ENCODE measurements at regions not wholly inside any gene's neighbourhood (a gene's known extent, or its start where the extent isn't known, plus 50 kb on each side); places are given as distances from the start of the nearest gene placed in this dataset.

- CTCF ChIA-PET: no interaction called here
- H3K27me3 Mint-ChIP-seq: no peaks in the 10 kb centered on the region
- TF ChIP-seq CTCF (IDR thresholded peaks at IDR 0.05): no peak
- POLR2A ChIA-PET: no interaction called here
- ATAC-seq (no peak), DNase-seq (no peak)
- H3K36me3 Mint-ChIP-seq (ENCODE audit: low read depth): no peaks in the 10 kb centered on the region
- H3K4me1 Mint-ChIP-seq (ENCODE audit: low read depth): no peaks in the 10 kb centered on the region
- H3K27ac Mint-ChIP-seq: no peak overlapping the region
- H3K9me3 Mint-ChIP-seq: peaks cover 4% of the 10 kb centered on the region
- intact Hi-C loops (cut with micrococcal nuclease): no loop called here
- no peak overlapping the region for H3K4me3 Mint-ChIP-seq
Observed at GRCh38 chr6:114543696-114544095, 200.9 kb upstream of the HS3ST5 start.

- ChIA-PET POLR2A (no interaction called here), CTCF (no interaction called here)
- Mint-ChIP-seq H3K27ac (no peak overlapping the region), H3K4me3 (no peak overlapping the region), H3K36me3 (ENCODE audit: low read depth) (no peaks in the 10 kb centered on the region), H3K9me3 (peaks cover 4% of the 10 kb centered on the region), H3K4me1 (ENCODE audit: low read depth) (no peaks in the 10 kb centered on the region), H3K27me3 (no peaks in the 10 kb centered on the region)
- no peak for TF ChIP-seq CTCF (IDR thresholded peaks at IDR 0.05)
- intact Hi-C loops (cut with micrococcal nuclease): no loop called here
- ATAC-seq (no peak), DNase-seq (no peak)
Observed at GRCh38 chr6:114541794-114542193, 199.0 kb upstream of the HS3ST5 start.

GRCh38 chr6:114537977-114538376 lies 195.2 kb upstream of the HS3ST5 start:
- Mint-ChIP-seq H3K9me3 (peaks cover 4% of the 10 kb centered on the region), H3K27me3 (no peaks in the 10 kb centered on the region), H3K4me3 (no peak overlapping the region), H3K36me3 (ENCODE audit: low read depth) (no peaks in the 10 kb centered on the region), H3K27ac (no peak overlapping the region), H3K4me1 (ENCODE audit: low read depth) (no peaks in the 10 kb centered on the region)
- ATAC-seq (no peak), DNase-seq (no peak)
- ChIA-PET POLR2A (no interaction called here), CTCF (no interaction called here)
- no peak for TF ChIP-seq CTCF (IDR thresholded peaks at IDR 0.05)
- intact Hi-C loops (cut with micrococcal nuclease): no loop called here

GRCh38 chr6:114534813-114535212 lies 192.0 kb upstream of the HS3ST5 start:
- Mint-ChIP-seq H3K4me3 (no peak overlapping the region), H3K36me3 (ENCODE audit: low read depth) (no peaks in the 10 kb centered on the region), H3K9me3 (no peaks in the 10 kb centered on the region), H3K27me3 (no peaks in the 10 kb centered on the region), H3K4me1 (ENCODE audit: low read depth) (no peaks in the 10 kb centered on the region), H3K27ac (no peak overlapping the region)
- intact Hi-C loops (cut with micrococcal nuclease): no loop called here
- ATAC-seq: no peak
- no peak for TF ChIP-seq CTCF (IDR thresholded peaks at IDR 0.05)
- no peak for DNase-seq
- POLR2A ChIA-PET: no interaction called here
- CTCF ChIA-PET: no interaction called here

- TF ChIP-seq CTCF (IDR thresholded peaks at IDR 0.05): no peak
- H3K27ac Mint-ChIP-seq: no peak overlapping the region
- H3K36me3 Mint-ChIP-seq (ENCODE audit: low read depth): no peaks in the 10 kb centered on the region
- H3K27me3 Mint-ChIP-seq: no peaks in the 10 kb centered on the region
- no peaks in the 10 kb centered on the region for H3K4me1 Mint-ChIP-seq (ENCODE audit: low read depth)
- DNase-seq: no peak
- CTCF ChIA-PET: no interaction called here
- POLR2A ChIA-PET: no interaction called here
- H3K9me3 Mint-ChIP-seq: peaks cover 3% of the 10 kb centered on the region
- intact Hi-C loops (cut with micrococcal nuclease): no loop called here
- H3K4me3 Mint-ChIP-seq: no peak overlapping the region
- no peak for ATAC-seq
Observed at GRCh38 chr6:114524081-114524480, 181.3 kb upstream of the HS3ST5 start.
